CD4-positive, alpha-beta T cell (primary cell): ENCODE measurements at regions not wholly inside any gene's neighbourhood (a gene's known extent, or its start where the extent isn't known, plus 50 kb on each side); places are given as distances from the start of the nearest gene placed in this dataset.

Source experiments
- ATAC-seq: fragments of 200-7000 bp; cut with Tn5 transposase; one replicate; pipeline ENCODE4 v1.10.0; 2022; ENCODE audit warnings: mild to moderate bottlenecking; ENCODE audit not compliant: poor library complexity
- CTCF ChIA-PET: fragments of 350-600 bp; sonication (Branson Sonifier 250); formaldehyde crosslinking; loops from one replicate; lab custom pipeline; 2021; ENCODE audit warnings: antibody characterized with exemption, inconsistent platforms; lab: Charles Lee
- POLR2A ChIA-PET: fragments of 350-600 bp; sonication (Branson Sonifier 250); formaldehyde crosslinking; loops from one replicate; lab custom pipeline; 2021; ENCODE audit warnings: antibody characterized with exemption, inconsistent platforms; lab: Charles Lee
- DNase-seq, 14 experiments: peaks; one replicate each; pipeline ENCODE4 v3.0.0-alpha.2; 2013 to 2020; ENCODE audit warnings: mixed read lengths in 2 of 14
- H3K27ac ChIP-seq, 2 donors: one replicate each; pipeline versions ENCODE4 v1.5.1 to v1.7.0; 2013; ENCODE audit warnings: low read length in 2 of 2, low read depth in 1 of 2, mild to moderate bottlenecking in 1 of 2
- H3K27me3 ChIP-seq, 2 experiments: 1 replicate in 1 of 2; 2 replicates in 1 of 2; pipeline versions ENCODE4 v1.6.1 to v1.7.0; 2013; ENCODE audit warnings: low read length in 2 of 2, control low read depth in 1 of 2, mild to moderate bottlenecking in 1 of 2, moderate library complexity in 1 of 2; ENCODE audit not compliant: insufficient read depth in 2 of 2, control insufficient read depth in 1 of 2
- H3K36me3 ChIP-seq: one replicate; pipeline ENCODE4 v1.6.1; 2013; ENCODE audit warnings: low read length, control low read depth; ENCODE audit not compliant: insufficient read depth
- H3K4me1 ChIP-seq: one replicate; pipeline ENCODE4 v1.6.1; 2013; ENCODE audit warnings: low read length, control low read depth; ENCODE audit not compliant: insufficient read depth
- H3K4me3 ChIP-seq: one replicate; pipeline ENCODE4 v1.5.1; 2013; ENCODE audit warnings: mild to moderate bottlenecking, low read length, moderate library complexity
- H3K9me3 ChIP-seq, 2 experiments: 1 replicate in 1 of 2; 2 replicates in 1 of 2; pipeline versions ENCODE4 v1.6.1 to v1.7.0; 2013; ENCODE audit warnings: low read length in 2 of 2, mild to moderate bottlenecking in 2 of 2, control low read depth in 1 of 2, moderate library complexity in 1 of 2; ENCODE audit not compliant: control insufficient read depth in 1 of 2, insufficient read depth in 1 of 2
- H3K27ac Mint-ChIP-seq: one replicate; pipeline ENCODE4 v1.8.0; 2020; ENCODE audit warnings: mixed read lengths
- H3K27me3 Mint-ChIP-seq: one replicate; pipeline ENCODE4 v1.8.0; 2021; ENCODE audit warnings: mixed read lengths
- H3K36me3 Mint-ChIP-seq: one replicate; pipeline ENCODE4 v1.8.0; 2021; ENCODE audit warnings: low read depth, mixed read lengths
- H3K4me1 Mint-ChIP-seq: one replicate; pipeline ENCODE4 v1.8.0; 2021; ENCODE audit warnings: low read depth, mixed read lengths
- H3K4me3 Mint-ChIP-seq: one replicate; pipeline ENCODE4 v1.8.0; 2020; ENCODE audit warnings: mild to moderate bottlenecking, mixed read lengths
- H3K9me3 Mint-ChIP-seq: one replicate; pipeline ENCODE4 v1.8.0; 2020; ENCODE audit warnings: mixed read lengths
- intact Hi-C, 2 experiments: fragments of 100-400 bp; cut with DNase I in 1 of 2; cut with micrococcal nuclease in 1 of 2; formaldehyde crosslinking; loops; one replicate each; pipeline versions ENCODE4 v1.15.1 to v1.9.0; 2023 to 2025; cut with DNase I, micrococcal nuclease
- TF ChIP-seq, protein P1 (sequence below): fragments of 200-600 bp; IDR thresholded peaks from one replicate; pipeline ENCODE4 v1.8.0; 2022; ENCODE audit warnings: antibody characterized with exemption, mild to moderate bottlenecking

- intact Hi-C loops: no loop called here
- Histone ChIP-seq H3K4me3 (no peak overlapping the region), H3K27ac (no peak overlapping the region), H3K9me3 (no peaks in the 10 kb centered on the region), H3K27me3 (peaks cover 0 to 6% of the 10 kb centered on the region in 2 experiments), H3K4me1 (no peaks in the 10 kb centered on the region), H3K36me3 (no peaks in the 10 kb centered on the region)
- ChIA-PET CTCF (no interaction called here), POLR2A (no interaction called here)
- Mint-ChIP-seq H3K4me3 (no peak overlapping the region), H3K4me1 (no peaks in the 10 kb centered on the region), H3K9me3 (no peaks in the 10 kb centered on the region), H3K36me3 (no peaks in the 10 kb centered on the region), H3K27ac (no peak overlapping the region), H3K27me3 (no peaks in the 10 kb centered on the region)
- TF ChIP-seq, protein P1, sequence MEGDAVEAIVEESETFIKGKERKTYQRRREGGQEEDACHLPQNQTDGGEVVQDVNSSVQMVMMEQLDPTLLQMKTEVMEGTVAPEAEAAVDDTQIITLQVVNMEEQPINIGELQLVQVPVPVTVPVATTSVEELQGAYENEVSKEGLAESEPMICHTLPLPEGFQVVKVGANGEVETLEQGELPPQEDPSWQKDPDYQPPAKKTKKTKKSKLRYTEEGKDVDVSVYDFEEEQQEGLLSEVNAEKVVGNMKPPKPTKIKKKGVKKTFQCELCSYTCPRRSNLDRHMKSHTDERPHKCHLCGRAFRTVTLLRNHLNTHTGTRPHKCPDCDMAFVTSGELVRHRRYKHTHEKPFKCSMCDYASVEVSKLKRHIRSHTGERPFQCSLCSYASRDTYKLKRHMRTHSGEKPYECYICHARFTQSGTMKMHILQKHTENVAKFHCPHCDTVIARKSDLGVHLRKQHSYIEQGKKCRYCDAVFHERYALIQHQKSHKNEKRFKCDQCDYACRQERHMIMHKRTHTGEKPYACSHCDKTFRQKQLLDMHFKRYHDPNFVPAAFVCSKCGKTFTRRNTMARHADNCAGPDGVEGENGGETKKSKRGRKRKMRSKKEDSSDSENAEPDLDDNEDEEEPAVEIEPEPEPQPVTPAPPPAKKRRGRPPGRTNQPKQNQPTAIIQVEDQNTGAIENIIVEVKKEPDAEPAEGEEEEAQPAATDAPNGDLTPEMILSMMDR: no peak
- DNase-seq (no peak), ATAC-seq (no peak)
Measured at GRCh38 chr6:6836609-6837406, 248.3 kb downstream of the LY86 start.

- TF ChIP-seq, protein P1: no peak
- Histone ChIP-seq H3K9me3 (no peaks in the 10 kb centered on the region), H3K4me3 (no peak overlapping the region), H3K4me1 (no peaks in the 10 kb centered on the region), H3K27me3 (no peaks in the 10 kb centered on the region), H3K27ac (no peak overlapping the region), H3K36me3 (no peaks in the 10 kb centered on the region)
- ATAC-seq (no peak), DNase-seq (no peak)
- POLR2A ChIA-PET: no interaction called here
- Mint-ChIP-seq H3K27me3 (no peaks in the 10 kb centered on the region), H3K9me3 (no peaks in the 10 kb centered on the region), H3K27ac (no peak overlapping the region), H3K4me3 (no peak overlapping the region), H3K36me3 (no peaks in the 10 kb centered on the region), H3K4me1 (no peaks in the 10 kb centered on the region)
- intact Hi-C loops: no loop called here
- CTCF ChIA-PET: no interaction called here
Measured at GRCh38 chr6:6837541-6838080, 249.1 kb downstream of the LY86 start.

GRCh38 chr6:6840831-6841291, 252.3 kb downstream of the LY86 start:
- Mint-ChIP-seq H3K4me3 (no peak overlapping the region), H3K27me3 (no peaks in the 10 kb centered on the region), H3K36me3 (no peaks in the 10 kb centered on the region), H3K27ac (no peak overlapping the region), H3K9me3 (peaks cover 4% of the 10 kb centered on the region), H3K4me1 (no peaks in the 10 kb centered on the region)
- DNase-seq (peak in 3 of 14 experiments; percentile 15 to 37 (median 29)), ATAC-seq (no peak)
- Histone ChIP-seq H3K9me3 (peaks cover 0 to 5% of the 10 kb centered on the region in 2 experiments), H3K4me3 (no peak overlapping the region), H3K27me3 (no peaks in the 10 kb centered on the region), H3K4me1 (no peaks in the 10 kb centered on the region), H3K36me3 (no peaks in the 10 kb centered on the region), H3K27ac (no peak overlapping the region)
- intact Hi-C loops: no loop called here
- ChIA-PET CTCF (no interaction called here), POLR2A (no interaction called here)
- TF ChIP-seq, protein P1: no peak
